ENCODE measurements at regions not wholly inside any gene's neighbourhood (a gene's known extent, or its start where the extent isn't known, plus 50 kb on each side); places are given as distances from the start of the nearest gene placed in this dataset.

GRCh38 chr7:86181474-86181873, 462.2 kb upstream of the GRM3 start:
- Histone ChIP-seq H3K36me3 (ENCODE audit: control insufficient read depth in 4 of 4, insufficient read depth in 4 of 4, low read length in 4 of 4) (no peaks in the 10 kb centered on the region), H3K27ac (ENCODE audit: low read depth in 1 of 2, low read length in 1 of 2) (no peak overlapping the region), H3K9ac (ENCODE audit: insufficient read depth in 1 of 2, low read length in 2 of 2) (no peak overlapping the region), H3K9me3 (ENCODE audit: control insufficient read depth in 4 of 4, insufficient read depth in 3 of 4, low read length in 3 of 4) (no peaks in the 10 kb centered on the region), H3K4me3 (no peak overlapping the region), H3K27me3 (ENCODE audit: control insufficient read depth in 3 of 3, insufficient read depth in 3 of 3, low read length in 2 of 3) (no peaks in the 10 kb centered on the region), H3K4me1 (ENCODE audit: control insufficient read depth in 5 of 5, insufficient read depth in 5 of 5, low read length in 5 of 5) (no peaks in the 10 kb centered on the region)
- ATAC-seq (ENCODE audit: insufficient read depth, low FRiP score) (no peak), DNase-seq (no peak)
- TF ChIP-seq CTCF (IDR thresholded peaks at IDR 0.05; ENCODE audit: control extremely low read depth, extremely low read depth) = no peak
- 63 to 96% methylated on average over 3 of the region's 3 CpGs for WGBS, 2 donors

GRCh38 chr7:86164827-86165226, 478.9 kb upstream of the GRM3 start:
- Histone ChIP-seq H3K4me1 (ENCODE audit: control insufficient read depth in 5 of 5, insufficient read depth in 5 of 5, low read length in 5 of 5) (no peaks in the 10 kb centered on the region), H3K36me3 (ENCODE audit: control insufficient read depth in 4 of 4, insufficient read depth in 4 of 4, low read length in 4 of 4) (no peaks in the 10 kb centered on the region), H3K9me3 (ENCODE audit: control insufficient read depth in 4 of 4, insufficient read depth in 3 of 4, low read length in 3 of 4) (peaks cover 0 to 1% (median 0%) of the 10 kb centered on the region in 4 donors), H3K27ac (ENCODE audit: low read depth in 1 of 2, low read length in 1 of 2) (no peak overlapping the region), H3K9ac (ENCODE audit: insufficient read depth in 1 of 2, low read length in 2 of 2) (no peak overlapping the region), H3K4me3 (no peak overlapping the region), H3K27me3 (ENCODE audit: control insufficient read depth in 3 of 3, insufficient read depth in 3 of 3, low read length in 2 of 3) (no peaks in the 10 kb centered on the region)
- DNase-seq (no peak), ATAC-seq (ENCODE audit: insufficient read depth, low FRiP score) (no peak)
- TF ChIP-seq CTCF (IDR thresholded peaks at IDR 0.05; ENCODE audit: control extremely low read depth, extremely low read depth) = no peak
- 75 to 84% methylated on average over 1 of the region's 1 CpG for WGBS, 2 donors

- no peak for ATAC-seq (ENCODE audit: insufficient read depth, low FRiP score)
- 92 to 100% methylated on average over 4 of the region's 4 CpGs for WGBS, 2 donors
These were observed 485.6 kb upstream of the GRM3 start for GRCh38 chr7:86158111-86158510.

More at GRCh38 chr7:86158111-86158510, 485.6 kb upstream of the GRM3 start:
- peaks cover 0 to 6% (median 2%) of the 10 kb centered on the region in 4 donors for H3K9me3 ChIP-seq (ENCODE audit: control insufficient read depth in 4 of 4, insufficient read depth in 3 of 4, low read length in 3 of 4)
- no peak for DNase-seq
- H3K27me3 ChIP-seq (ENCODE audit: control insufficient read depth in 3 of 3, insufficient read depth in 3 of 3, low read length in 2 of 3) = no peaks in the 10 kb centered on the region
- H3K27ac ChIP-seq (ENCODE audit: low read depth in 1 of 2, low read length in 1 of 2) = no peak overlapping the region
- H3K4me1 ChIP-seq (ENCODE audit: control insufficient read depth in 5 of 5, insufficient read depth in 5 of 5, low read length in 5 of 5) = no peaks in the 10 kb centered on the region
- no peaks in the 10 kb centered on the region for H3K36me3 ChIP-seq (ENCODE audit: control insufficient read depth in 4 of 4, insufficient read depth in 4 of 4, low read length in 4 of 4)
- no peak overlapping the region for H3K4me3 ChIP-seq
- no peak overlapping the region for H3K9ac ChIP-seq (ENCODE audit: insufficient read depth in 1 of 2, low read length in 2 of 2)
- TF ChIP-seq CTCF (IDR thresholded peaks at IDR 0.05; ENCODE audit: control extremely low read depth, extremely low read depth) = no peak
